Fibroblast of the aortic adventitia (primary cell): ENCODE measurements at regions not wholly inside any gene's neighbourhood (a gene's known extent, or its start where the extent isn't known, plus 50 kb on each side); places are given as distances from the start of the nearest gene placed in this dataset.

Experiments used
- DNase-seq: peaks from one replicate; pipeline ENCODE4 v3.0.0-alpha.2; 2010; ENCODE audit warnings: low read depth
- H3K4me3 ChIP-seq: 2 replicates; pipeline ENCODE4 v1.5.1; 2011; ENCODE audit warnings: low read depth, mild to moderate bottlenecking, control low read depth, low read length, moderate library complexity
- CTCF ChIP-seq: IDR thresholded peaks from 2 replicates; pipeline ENCODE4 v1.5.1; 2011; ENCODE audit warnings: mild to moderate bottlenecking, low read length, control low read depth, inconsistent platforms; ENCODE audit not compliant: insufficient read depth

GRCh38 chr4:60544981-60545380 is 655.1 kb upstream of the ADGRL3 start:
- no peak for TF ChIP-seq CTCF
- DNase-seq: no peak
- no peak overlapping the region for H3K4me3 ChIP-seq

- no peak overlapping the region for H3K4me3 ChIP-seq
- DNase-seq: no peak
- no peak for TF ChIP-seq CTCF
Measured at GRCh38 chr4:60562334-60562733, 637.8 kb upstream of the ADGRL3 start.

GRCh38 chr4:60565558-60565957 is 634.6 kb upstream of the ADGRL3 start:
- TF ChIP-seq CTCF: no peak
- no peak for DNase-seq
- H3K4me3 ChIP-seq: no peak overlapping the region

GRCh38 chr4:60575336-60575735 is 624.8 kb upstream of the ADGRL3 start:
- DNase-seq: no peak
- H3K4me3 ChIP-seq: no peak overlapping the region
- TF ChIP-seq CTCF: no peak

- no peak for DNase-seq
- no peak overlapping the region for H3K4me3 ChIP-seq
- TF ChIP-seq CTCF: no peak
Measured at GRCh38 chr4:60579335-60579734, 620.8 kb upstream of the ADGRL3 start.

GRCh38 chr4:60581919-60582536 is 618.1 kb upstream of the ADGRL3 start:
- H3K4me3 ChIP-seq: no peak overlapping the region
- no peak for DNase-seq
- TF ChIP-seq CTCF: no peak

- H3K4me3 ChIP-seq: no peak overlapping the region
- no peak for DNase-seq
- no peak for TF ChIP-seq CTCF
Measured at GRCh38 chr4:60588556-60588955, 611.6 kb upstream of the ADGRL3 start.
